Spinal cord (tissue), 9 donors: ENCODE measurements at regions not wholly inside any gene's neighbourhood (a gene's known extent, or its start where the extent isn't known, plus 50 kb on each side); places are given as distances from the start of the nearest gene placed in this dataset.
"Not testable (repeated sequence)": the region's sequence is repeated elsewhere in the genome, so short reads cannot be mapped to it uniquely, and the experiment has no call there.

Experiments
- DNase-seq, 6 donors: peaks; one replicate each; pipeline versions ENCODE4 v3.0.0 to v3.0.0-alpha.2; 2013 to 2015; ENCODE audit warnings: low spot score in 6 of 6, low read depth in 4 of 6
- H3K27ac ChIP-seq: one replicate; pipeline ENCODE4 v1.5.1; 2013; ENCODE audit warnings: low read depth, low read length, control low read depth
- H3K27me3 ChIP-seq: one replicate; pipeline ENCODE4 v1.6.1; 2013; ENCODE audit warnings: low read length; ENCODE audit not compliant: control insufficient read depth, insufficient read depth
- H3K36me3 ChIP-seq: one replicate; pipeline ENCODE4 v1.6.1; 2013; ENCODE audit warnings: low read length; ENCODE audit not compliant: control insufficient read depth, insufficient read depth
- H3K4me1 ChIP-seq: one replicate; pipeline ENCODE4 v1.6.1; 2013; ENCODE audit warnings: low read length; ENCODE audit not compliant: control insufficient read depth, insufficient read depth
- H3K4me3 ChIP-seq: one replicate; pipeline ENCODE4 v1.5.1; 2013; ENCODE audit warnings: low read depth, low read length, control low read depth
- H3K9me3 ChIP-seq: one replicate; pipeline ENCODE4 v1.6.1; 2013; ENCODE audit warnings: low read length; ENCODE audit not compliant: control insufficient read depth, insufficient read depth
- WGBS: methylation state at CpG from one replicate; pipeline ENCODE4 v1.1.5; 2013; ENCODE audit warnings: missing lambda C conversion rate; ENCODE audit not compliant: insufficient coverage; 5-methylcytosine and 5-hydroxymethylcytosine counted together
- donor health status: healthy.

DNA sequence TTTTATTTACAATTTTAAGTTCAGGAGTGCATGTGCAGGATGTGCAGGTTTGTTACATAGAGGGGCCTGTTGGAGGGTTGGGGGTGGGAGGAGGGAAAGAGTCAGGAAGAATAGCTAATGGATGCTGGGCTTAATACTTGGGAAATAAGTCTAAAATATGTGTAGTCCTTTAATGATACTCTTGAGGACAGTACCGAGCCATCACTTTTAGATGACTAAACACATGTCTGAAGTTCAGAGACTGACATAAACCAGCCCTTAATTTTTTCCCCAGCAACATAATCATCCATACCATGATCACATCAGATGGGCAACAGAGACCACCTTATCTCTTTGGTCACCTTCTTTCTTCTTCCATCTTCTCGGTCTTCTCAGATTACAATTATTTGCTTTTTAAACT is 189.1 kb upstream of the COL3A1 start:
- H3K4me3 ChIP-seq, result no peak overlapping the region
- no peaks in the 10 kb centered on the region for H3K9me3 ChIP-seq
- no peak overlapping the region for H3K27ac ChIP-seq
- no CpG with 5 or more reads among the region's 2 CpGs for WGBS
- no peaks in the 10 kb centered on the region for H3K36me3 ChIP-seq
- no peak for DNase-seq
- no peaks in the 10 kb centered on the region for H3K27me3 ChIP-seq
- H3K4me1 ChIP-seq, result no peaks in the 10 kb centered on the region

DNA sequence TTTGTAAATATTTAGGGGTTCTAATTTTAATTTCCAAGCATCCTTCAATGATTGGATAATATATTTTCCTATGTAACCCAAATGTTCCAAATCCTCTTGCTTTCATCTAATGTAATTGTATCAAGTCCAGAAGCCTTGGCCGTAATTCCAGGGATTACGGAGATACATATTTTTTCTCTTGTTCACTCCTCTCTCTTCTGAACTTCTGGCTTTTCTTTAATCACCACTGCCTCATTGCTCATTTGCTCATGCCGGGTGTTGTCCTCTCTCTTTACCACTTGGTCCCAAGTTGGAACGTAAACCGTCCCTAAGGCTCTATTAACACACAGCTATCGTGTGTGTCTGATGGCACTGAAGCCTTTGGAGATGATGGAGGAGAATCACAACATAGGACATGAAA is 188.7 kb upstream of the COL3A1 start:
- H3K27me3 ChIP-seq, result no peaks in the 10 kb centered on the region
- whole genome bisulfite sequencing, result 100% methylated on average over 1 of the region's 6 CpGs
- H3K36me3 ChIP-seq, result no peaks in the 10 kb centered on the region
- DNase-seq, result no peak
- H3K4me1 ChIP-seq, result no peaks in the 10 kb centered on the region
- no peak overlapping the region for H3K4me3 ChIP-seq
- H3K9me3 ChIP-seq, result no peaks in the 10 kb centered on the region
- H3K27ac ChIP-seq, result peak overlapping the region; percentile 74

DNA sequence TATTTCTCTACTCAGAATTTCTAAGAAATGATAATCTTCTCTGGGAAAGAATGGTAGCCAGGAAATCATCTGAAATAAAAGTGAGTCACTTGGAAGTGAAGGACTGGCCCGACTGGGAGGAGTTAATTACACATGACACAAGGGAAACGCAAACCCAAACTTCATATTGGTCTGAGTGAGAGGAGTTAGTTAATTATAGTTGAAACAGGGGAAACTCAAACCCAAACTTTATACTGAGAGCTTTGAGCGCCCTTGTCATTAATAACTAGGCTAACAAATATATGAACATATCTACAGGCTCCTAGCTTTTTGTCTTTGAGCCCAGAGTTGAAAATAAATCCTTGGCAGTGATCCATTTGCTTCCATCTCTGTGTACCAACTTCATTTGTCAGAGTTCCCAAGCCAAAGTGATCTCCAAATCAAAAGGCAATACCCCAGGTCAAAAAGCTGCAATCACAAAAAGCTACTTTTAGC is 187.8 kb upstream of the COL3A1 start:
- H3K4me1 ChIP-seq, result no peaks in the 10 kb centered on the region
- peak overlapping the region; percentile 74 for H3K27ac ChIP-seq
- H3K4me3 ChIP-seq, result no peak overlapping the region
- H3K27me3 ChIP-seq, result no peaks in the 10 kb centered on the region
- no peaks in the 10 kb centered on the region for H3K9me3 ChIP-seq
- peak in 1 of 6 donors; percentile 30 for DNase-seq
- 100% methylated on average over 1 of the region's 3 CpGs for WGBS
- H3K36me3 ChIP-seq, result no peaks in the 10 kb centered on the region

DNA sequence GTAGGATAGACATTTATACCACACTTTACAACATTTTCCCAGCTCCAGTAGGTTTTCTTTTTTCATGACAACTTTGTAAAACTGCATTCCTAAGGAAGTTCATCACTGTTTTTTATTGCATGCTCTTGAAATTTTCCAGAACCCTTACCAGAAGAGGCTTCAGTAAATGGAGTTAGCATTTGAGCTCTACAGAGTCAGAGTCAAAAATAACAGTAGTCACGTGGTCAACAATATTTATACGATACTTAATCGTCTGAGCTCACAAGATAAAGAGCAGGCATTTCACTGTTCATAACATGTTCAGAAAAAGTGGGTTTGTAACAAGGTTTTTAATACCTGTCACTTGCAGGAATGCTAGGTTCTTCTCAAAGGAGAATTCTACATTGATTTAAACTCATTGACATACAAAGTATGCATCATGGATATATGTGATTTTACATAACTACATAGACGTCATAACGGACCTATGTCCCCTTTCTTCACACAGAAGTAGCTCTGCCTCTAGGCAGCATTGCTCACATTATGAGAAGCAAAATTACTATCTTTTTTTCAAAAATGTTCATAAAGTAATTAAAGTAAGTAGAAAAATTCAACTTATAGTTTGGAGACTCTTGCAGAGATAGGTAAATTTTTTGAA is 187.0 kb upstream of the COL3A1 start:
- peak in 1 of 6 donors; percentile 36 for DNase-seq
- WGBS, result no CpG with 5 or more reads among the region's 5 CpGs
- Histone ChIP-seq H3K27ac (peak overlapping the region; percentile 74), H3K36me3 (no peaks in the 10 kb centered on the region), H3K9me3 (no peaks in the 10 kb centered on the region), H3K27me3 (no peaks in the 10 kb centered on the region), H3K4me3 (no peak overlapping the region), H3K4me1 (no peaks in the 10 kb centered on the region)

DNA sequence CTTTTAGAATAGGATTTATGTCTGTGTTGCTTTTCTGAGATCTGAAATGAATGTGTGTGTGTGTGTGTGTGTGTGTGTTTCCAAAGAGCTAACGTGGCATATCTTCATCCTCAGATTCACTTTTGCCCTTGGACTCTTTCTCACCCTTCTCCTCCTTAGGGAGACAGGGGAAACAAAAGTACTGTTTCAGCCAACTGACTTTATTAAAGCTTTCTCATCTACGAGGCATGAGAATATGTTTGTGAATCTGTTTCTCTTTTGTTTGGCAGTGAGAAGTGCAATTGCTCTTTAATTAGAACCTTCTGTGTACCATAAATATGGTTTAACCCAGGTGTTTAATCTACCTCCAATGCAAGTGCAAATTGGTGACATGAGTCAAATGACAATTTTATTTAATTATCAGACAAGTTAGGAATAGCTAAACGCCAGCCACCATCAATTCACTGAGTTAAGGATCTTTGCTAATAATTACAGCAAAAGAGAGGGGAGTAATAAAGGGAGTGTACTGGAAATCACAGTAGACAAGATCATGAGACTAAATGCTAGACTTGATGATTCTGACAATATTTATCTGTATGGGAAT is 186.4 kb upstream of the COL3A1 start:
- no peaks in the 10 kb centered on the region for H3K9me3 ChIP-seq
- no CpG with 5 or more reads among the region's 3 CpGs for WGBS
- H3K27ac ChIP-seq, result peak overlapping the region; percentile 74
- H3K4me3 ChIP-seq, result no peak overlapping the region
- H3K36me3 ChIP-seq, result no peaks in the 10 kb centered on the region
- no peaks in the 10 kb centered on the region for H3K27me3 ChIP-seq
- DNase-seq, result peak in 2 of 6 donors; percentile 57 to 64
- H3K4me1 ChIP-seq, result no peaks in the 10 kb centered on the region

DNA sequence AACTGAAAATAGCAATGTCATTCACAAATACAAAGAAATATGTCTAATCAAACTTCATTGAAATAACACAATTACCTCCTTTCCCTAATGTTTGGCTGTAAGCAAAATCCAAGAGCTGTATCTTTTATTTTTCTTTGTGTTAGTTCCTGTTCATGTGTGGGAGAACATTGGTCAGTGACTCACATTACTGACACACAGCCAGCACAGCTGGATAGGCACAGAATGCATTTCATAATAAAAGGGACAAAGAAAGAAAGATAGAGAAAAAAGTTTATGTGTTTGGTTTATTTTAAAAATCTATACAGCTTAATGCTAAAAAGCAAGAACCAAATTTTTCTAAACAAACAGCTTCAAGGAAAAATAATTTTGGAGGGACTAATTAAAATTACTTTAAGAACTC is 185.6 kb upstream of the COL3A1 start:
- Histone ChIP-seq H3K4me3 (no peak overlapping the region), H3K4me1 (no peaks in the 10 kb centered on the region), H3K27me3 (no peaks in the 10 kb centered on the region), H3K36me3 (no peaks in the 10 kb centered on the region), H3K9me3 (no peaks in the 10 kb centered on the region), H3K27ac (peak overlapping the region; percentile 74)
- peak in 1 of 6 donors; percentile 59 for DNase-seq

DNA sequence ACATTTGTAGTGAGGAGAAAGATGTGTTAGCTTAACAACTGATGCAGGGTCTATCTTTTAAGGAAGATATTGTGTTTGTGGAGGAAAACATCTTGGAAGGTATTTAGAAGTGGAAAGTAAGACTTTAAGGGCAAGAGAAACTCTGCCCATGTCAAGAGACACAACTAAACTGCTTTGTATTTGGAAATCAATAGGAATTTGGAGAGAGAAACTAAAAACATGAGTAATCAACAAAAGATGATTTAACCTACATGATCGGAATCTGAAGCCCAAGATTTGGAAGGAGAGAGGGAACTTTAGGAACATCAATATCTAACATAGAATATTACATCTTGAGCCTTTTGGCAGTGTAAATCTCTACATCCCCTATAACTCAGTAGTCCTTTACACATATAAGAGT is 184.2 kb upstream of the COL3A1 start:
- WGBS, result no CpG with 5 or more reads among the region's 1 CpG
- no peak overlapping the region for H3K4me3 ChIP-seq
- H3K36me3 ChIP-seq, result no peaks in the 10 kb centered on the region
- no peaks in the 10 kb centered on the region for H3K4me1 ChIP-seq
- DNase-seq, result no peak
- no peaks in the 10 kb centered on the region for H3K9me3 ChIP-seq
- H3K27me3 ChIP-seq, result no peaks in the 10 kb centered on the region
- H3K27ac ChIP-seq, result no peak overlapping the region

DNA sequence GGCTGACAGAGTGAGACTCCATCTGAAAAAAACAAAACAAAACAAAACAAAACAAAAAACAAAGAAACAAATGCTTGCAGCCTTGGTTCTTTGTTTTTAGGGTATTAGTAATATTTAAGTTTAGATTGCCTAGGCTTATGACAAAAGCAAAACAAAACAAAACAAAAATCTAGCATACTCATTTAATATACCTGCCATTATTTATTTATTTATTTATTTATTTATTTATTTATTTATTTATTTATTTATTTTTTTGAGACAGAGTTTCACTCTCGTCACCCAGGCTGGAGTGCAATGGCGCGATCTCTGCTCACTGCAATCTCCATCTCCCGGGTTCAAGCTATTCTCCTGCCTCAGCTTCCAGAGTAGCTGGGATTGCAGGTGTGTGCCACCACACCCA is 179.7 kb upstream of the COL3A1 start:
- 93% methylated on average over 4 of the region's 4 CpGs for WGBS
- H3K4me3 ChIP-seq, H3K27ac ChIP-seq, DNase-seq, H3K36me3 ChIP-seq, H3K4me1 ChIP-seq, H3K9me3 ChIP-seq, H3K27me3 ChIP-seq: not testable (repeated sequence)

DNA sequence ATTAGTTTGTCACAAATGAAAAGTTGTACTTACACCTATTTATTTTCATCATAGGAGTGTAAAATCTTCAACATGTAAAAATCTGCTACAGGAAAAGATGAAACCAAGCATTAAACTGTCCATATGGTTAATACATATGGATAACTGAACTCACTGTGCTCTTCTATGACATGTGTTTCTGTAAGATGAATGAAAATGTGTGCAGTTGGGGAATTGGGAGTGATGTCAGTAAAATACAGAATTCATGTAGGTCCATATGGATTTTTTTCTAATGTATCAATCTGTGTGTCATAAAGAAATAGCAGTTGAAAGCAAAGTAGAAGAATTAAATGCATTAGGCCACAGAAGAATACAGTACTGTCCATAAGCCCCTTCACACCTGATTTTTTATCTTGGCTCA is 178.4 kb upstream of the COL3A1 start:
- Histone ChIP-seq H3K27ac (no peak overlapping the region), H3K27me3 (no peaks in the 10 kb centered on the region), H3K36me3 (no peaks in the 10 kb centered on the region), H3K4me1 (no peaks in the 10 kb centered on the region), H3K4me3 (no peak overlapping the region), H3K9me3 (no peaks in the 10 kb centered on the region)
- peak in 2 of 6 donors; percentile 16 to 40 for DNase-seq

DNA sequence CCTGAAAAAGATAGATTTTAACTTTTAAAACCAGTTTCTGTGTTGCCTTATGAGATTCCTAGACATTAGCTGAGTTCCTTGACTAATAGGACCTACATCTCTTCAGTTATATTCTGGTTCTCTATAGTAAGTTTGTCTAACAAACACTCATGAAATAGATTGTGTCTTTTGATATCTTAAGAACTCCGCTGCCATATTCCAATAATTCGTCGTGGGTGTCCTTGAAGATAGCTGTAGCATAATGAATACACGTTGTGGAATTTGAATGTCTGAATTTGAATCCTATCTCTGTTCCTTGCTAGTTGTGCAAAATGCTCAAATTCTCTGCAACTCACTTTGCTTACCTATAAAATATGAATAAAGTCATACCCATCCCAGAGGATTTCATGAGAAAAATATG is 176.8 kb upstream of the COL3A1 start:
- DNase-seq, result no peak
- Histone ChIP-seq H3K27ac (no peak overlapping the region), H3K4me3 (no peak overlapping the region), H3K9me3 (no peaks in the 10 kb centered on the region), H3K4me1 (no peaks in the 10 kb centered on the region), H3K36me3 (no peaks in the 10 kb centered on the region), H3K27me3 (no peaks in the 10 kb centered on the region)
- no CpG with 5 or more reads among the region's 4 CpGs for WGBS
